ENCODE measurements at regions not wholly inside any gene's neighbourhood (a gene's known extent, or its start where the extent isn't known, plus 50 kb on each side); places are given as distances from the start of the nearest gene placed in this dataset.

- DNase-seq (ENCODE audit: low read depth in 2 of 2) = no peak
Measured at GRCh38 chr13:104387510-104387909, 1321.3 kb upstream of the SLC10A2 start.

DNA sequence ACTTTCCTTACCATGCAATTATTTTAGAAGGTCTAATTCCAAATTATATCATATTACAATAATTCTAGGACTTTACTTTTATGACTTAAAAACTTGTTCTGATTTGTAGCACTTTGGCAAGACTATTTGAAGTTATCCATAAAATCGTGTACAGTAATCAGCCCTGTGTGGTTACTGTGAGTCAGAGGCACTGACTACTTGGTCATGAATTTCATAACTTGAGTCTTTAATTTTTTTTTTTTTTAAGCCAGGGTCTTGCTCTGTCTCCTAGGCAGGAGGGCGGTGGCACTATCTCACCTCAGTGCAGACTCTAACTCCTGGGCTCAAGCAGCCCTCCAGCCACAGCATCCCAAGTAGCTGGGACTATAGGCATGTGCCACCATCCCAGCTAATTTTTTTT, 1319.2 kb upstream of the SLC10A2 start:
- no peak for DNase-seq (ENCODE audit: low read depth in 2 of 2)

- no peak for DNase-seq (ENCODE audit: low read depth in 2 of 2)
Measured at GRCh38 chr13:104382951-104383350, 1316.7 kb upstream of the SLC10A2 start.

DNA sequence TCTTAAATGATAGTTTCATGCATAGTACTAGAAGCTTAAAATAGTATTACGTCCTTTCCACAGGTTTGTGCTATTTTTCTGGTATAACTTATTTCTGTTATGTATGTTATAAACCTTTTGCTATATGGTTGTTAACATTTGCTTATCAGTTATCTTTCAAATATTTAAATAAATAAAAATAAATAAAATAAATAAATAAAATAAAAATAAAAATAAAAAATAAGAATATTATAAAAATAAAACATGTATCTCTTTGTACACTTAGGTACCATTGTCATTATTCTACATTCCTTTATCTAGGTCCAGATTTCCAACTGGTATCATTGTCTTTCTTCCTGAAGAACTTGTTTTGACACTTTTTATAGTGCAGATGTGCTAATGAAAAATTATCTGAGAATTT, 1310.4 kb upstream of the SLC10A2 start:
- no peak for DNase-seq (ENCODE audit: low read depth in 2 of 2)

DNA sequence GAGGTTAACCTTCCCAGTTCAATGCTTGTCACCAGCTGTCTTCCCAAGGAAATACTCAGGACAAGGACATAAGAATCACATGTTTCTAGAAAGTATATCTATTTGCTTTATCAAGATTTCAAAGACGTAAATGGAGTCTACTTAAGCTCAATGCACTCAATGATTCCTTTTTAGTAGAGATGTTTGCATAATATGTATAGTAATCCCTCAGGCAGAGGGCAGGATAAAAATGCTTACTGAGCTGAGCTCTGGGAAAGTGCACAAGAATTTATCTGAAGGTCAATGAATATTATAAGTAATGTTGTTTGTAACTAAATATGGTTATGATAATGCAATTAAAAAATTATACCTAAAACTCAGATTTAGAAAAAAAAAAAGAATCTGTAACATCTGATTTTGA, 1309.4 kb upstream of the SLC10A2 start:
- no peak for DNase-seq (ENCODE audit: low read depth in 2 of 2)

GRCh38 chr13:104372095-104372655, 1306.0 kb upstream of the SLC10A2 start:
- no peak for DNase-seq (ENCODE audit: low read depth in 2 of 2)

DNA sequence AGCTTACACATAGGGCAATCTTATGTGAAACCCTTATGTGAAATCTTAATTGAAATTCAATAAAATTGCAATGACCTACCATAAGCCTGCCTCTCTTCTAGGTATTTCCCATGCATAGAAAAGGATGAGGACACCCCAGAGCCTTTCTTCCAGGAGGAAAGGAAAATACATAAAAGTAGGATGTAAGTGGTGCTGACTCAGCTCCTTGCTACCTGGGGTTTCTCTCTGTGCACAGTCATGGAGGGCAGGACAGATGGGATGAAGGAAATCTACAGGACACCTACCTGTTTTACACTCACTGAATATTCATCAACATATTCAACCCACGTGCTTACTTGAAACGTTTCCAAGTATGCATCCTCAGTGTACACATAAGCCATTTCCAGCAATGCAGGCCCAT, 1299.2 kb upstream of the SLC10A2 start:
- no peak for DNase-seq (ENCODE audit: low read depth in 2 of 2)

DNA sequence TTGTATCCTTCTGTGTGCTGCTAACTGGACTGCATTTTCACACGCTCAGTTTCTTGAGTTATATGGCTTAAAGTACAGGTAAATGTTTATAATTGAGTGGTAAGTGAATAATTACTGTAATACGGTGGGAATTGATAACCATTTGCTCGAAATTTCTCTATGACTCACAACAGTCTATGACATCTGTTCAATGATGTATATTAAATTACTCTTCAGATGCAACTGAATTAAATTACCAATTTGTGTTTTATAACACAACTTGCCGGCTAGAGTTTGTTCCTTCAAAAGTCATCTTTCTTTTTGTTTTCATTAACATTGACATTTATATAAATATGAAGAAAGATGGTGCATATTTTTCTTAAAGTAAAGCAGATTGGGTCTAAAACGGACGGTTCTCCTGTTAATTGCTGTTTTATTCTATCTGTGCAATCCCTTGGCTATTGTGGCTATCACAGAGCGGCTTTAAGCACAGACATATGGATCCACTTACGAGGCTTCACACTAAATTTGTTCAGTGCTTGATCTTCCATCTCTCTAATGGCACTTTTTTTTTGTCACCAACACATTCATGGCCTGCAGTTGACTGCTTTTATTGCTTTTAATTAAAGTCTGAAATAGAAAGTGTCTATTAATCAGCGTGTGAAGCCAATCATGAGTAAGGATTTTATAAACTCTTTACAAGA, 1291.6 kb upstream of the SLC10A2 start:
- DNase-seq (ENCODE audit: low read depth in 2 of 2) = no peak

DNA sequence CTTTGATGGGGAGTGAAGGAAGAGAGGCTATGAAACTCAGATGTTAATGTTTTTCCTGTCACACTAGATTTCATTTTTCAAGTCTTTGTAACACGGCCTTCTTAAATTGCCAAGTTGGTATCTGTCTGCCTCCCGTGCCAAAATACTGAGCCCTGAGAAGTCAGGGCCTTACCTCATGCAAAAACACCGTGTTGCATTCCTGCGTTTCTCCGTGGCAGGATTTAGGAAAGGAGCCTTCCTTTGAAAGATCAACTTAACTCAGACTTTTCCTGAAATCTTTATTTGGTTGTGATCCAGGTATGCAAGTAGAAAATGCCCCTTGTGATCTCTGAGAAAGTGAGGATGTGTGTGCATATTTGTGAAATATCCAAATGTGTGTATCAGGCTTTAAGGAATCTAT, 1291.0 kb upstream of the SLC10A2 start:
- DNase-seq (ENCODE audit: low read depth in 2 of 2) = no peak

- DNase-seq (ENCODE audit: low read depth in 2 of 2) = no peak
Measured at GRCh38 chr13:104355041-104355670, 1288.9 kb upstream of the SLC10A2 start.

DNA sequence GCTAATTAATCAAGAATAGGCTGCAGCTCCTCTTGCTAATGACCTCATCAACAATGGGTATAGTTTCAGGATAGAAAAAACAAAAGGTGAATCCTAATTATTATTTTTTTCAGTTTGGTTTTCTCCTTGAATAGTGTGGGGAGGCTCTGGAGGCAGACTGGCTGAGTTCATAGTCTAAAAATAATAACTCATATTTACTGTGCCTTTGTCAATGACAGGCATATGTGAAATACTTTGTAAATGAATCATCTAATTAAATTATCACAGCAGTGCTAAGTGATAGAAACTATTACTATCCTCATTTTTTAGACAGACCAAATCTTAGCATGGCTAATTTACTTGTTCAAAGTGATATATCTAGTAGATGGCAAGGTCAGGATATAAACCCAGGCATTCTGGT, 1261.0 kb upstream of the SLC10A2 start:
- DNase-seq (ENCODE audit: low read depth in 2 of 2) = peak in 1 of 2 donors; percentile 5

- no peak for DNase-seq (ENCODE audit: low read depth in 2 of 2)
Measured at GRCh38 chr13:104326523-104326922, 1260.3 kb upstream of the SLC10A2 start.

DNA sequence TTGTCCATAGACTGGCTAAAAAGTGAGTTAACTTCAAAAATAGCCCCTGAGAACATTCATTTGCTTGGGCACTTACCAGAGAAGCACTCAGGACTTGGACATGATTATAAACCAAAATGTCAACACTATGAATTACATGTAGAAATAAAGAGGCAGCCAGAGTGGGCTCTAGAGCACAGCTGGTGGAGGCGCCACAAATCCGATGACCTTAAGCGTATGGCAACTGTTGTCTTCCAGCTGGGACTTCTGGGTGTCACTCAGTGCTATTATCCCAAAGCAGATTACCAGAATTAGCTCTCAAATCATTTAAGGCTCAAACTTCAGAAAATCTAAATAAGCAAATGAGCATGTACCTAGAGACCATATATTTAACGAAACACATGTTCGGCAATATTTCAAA, 1255.5 kb upstream of the SLC10A2 start:
- DNase-seq (ENCODE audit: low read depth in 2 of 2) = no peak

- DNase-seq (ENCODE audit: low read depth in 2 of 2) = no peak
Measured at GRCh38 chr13:104320446-104320845, 1254.2 kb upstream of the SLC10A2 start.

- peak in 1 of 2 donors; percentile 25 for DNase-seq (ENCODE audit: low read depth in 2 of 2)
Measured at GRCh38 chr13:104318121-104318520, 1251.9 kb upstream of the SLC10A2 start.

GRCh38 chr13:104315606-104316005, 1249.4 kb upstream of the SLC10A2 start:
- peak in 1 of 2 donors; percentile 79 for DNase-seq (ENCODE audit: low read depth in 2 of 2)

DNA sequence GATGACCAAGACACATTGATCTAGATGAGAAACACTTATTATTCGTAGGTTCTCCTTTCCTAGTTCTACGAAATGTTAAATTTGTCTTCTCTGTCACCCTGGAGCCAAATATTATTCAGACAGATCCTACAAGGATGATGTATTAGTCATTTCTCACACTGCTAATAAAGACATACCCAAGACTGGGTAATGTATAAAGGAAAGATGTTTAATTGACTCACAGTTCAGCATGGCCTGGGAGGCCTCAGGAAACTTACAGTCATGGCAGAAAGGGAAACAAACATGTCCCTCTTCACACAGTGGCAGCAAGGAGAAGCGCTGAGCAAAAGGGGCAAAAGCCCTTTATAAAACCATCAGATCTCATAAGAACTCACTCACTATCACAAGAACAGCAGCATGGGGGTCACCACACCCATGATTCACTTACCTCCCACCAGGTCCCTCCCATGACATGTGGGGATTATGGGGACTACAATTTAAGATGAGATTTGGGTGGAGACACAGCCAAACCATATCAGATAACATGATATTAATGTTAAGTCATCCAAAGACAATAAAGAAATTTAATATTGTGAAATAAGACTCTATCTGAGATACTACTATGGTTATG, 1248.8 kb upstream of the SLC10A2 start:
- peak in 1 of 2 donors; percentile 21 for DNase-seq (ENCODE audit: low read depth in 2 of 2)

DNA sequence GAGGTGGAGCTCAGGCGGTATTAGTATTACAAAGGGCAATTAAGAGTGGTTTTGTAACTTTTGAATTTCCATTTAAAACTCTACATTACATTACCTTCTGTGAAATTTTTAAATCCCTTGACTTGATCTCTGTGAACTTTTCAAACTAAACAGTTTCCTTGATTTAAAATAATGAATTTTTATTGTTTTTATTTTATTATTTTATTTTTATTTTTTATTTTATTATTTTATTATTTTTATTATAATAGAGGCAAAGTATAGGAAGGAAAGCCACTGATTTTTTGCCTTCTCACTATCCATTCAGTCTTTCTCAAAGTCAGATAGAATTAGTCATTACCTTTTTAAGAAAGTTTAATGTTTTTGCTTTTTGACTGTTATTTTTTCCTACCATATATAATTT, 1248.1 kb upstream of the SLC10A2 start:
- no peak for DNase-seq (ENCODE audit: low read depth in 2 of 2)

- peak in 1 of 2 donors; percentile 31 for DNase-seq (ENCODE audit: low read depth in 2 of 2)
Measured at GRCh38 chr13:104310861-104311260, 1244.6 kb upstream of the SLC10A2 start.

DNA sequence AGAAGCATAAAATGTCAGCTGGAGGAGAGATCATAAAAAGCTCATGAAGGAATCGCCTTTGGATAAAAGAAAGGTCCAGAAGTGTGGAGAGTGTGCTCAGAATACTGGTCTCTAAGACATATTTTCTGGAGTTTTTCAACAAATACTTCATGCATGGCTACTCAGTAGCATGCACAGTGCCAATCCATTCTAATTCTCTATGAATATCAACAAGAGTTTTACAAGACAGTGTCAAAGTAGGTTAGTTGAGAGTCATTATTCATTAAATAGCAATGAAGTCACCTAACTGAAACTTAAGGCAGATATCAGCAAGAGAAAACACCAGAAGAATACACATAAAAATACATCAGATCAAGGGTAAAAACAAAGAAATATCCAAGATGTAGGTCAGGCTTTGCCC, 1243.2 kb upstream of the SLC10A2 start:
- DNase-seq (ENCODE audit: low read depth in 2 of 2) = no peak

DNA sequence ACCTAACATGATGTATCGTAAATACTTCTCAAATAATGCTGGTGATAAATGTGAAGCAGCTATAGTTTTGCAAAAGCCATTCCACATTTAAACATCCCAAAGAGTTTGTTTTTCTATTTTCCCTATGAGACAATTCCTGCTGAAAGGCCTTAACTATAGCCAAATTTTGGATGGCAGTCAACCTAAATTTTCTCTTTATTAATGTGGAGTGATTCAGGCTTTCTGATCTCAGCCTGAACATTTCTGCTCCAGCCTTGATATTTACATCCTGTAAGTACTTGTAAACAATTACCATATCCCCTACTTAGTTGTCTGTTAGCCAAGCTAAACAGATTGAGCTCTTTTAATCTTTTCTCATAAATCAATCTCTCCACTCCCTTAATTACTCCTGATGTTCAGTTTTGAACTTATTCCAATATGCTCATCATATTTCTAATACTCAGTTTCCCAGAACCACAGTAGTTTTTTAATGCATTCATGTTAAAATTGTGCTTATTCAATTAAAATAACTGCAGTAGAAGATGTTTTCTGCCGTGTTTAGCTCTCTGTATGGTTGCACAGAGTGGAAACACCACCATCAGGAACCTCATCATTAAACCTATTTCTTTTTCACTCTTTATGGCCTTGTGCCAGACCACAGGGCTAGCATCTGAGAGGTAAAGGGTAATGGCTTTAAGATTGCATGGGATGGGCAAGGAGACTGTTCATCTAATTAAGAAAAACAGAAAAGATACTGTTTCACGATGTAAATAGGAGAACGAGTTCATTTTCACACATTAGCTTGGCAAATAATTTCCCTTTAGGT, 1235.2 kb upstream of the SLC10A2 start:
- DNase-seq (ENCODE audit: low read depth in 2 of 2) = no peak

- no peak for DNase-seq (ENCODE audit: low read depth in 2 of 2)
Measured at GRCh38 chr13:104297075-104297474, 1230.9 kb upstream of the SLC10A2 start.
